ENCODE measurements at regions not wholly inside any gene's neighbourhood (a gene's known extent, or its start where the extent isn't known, plus 50 kb on each side); places are given as distances from the start of the nearest gene placed in this dataset.

DNA sequence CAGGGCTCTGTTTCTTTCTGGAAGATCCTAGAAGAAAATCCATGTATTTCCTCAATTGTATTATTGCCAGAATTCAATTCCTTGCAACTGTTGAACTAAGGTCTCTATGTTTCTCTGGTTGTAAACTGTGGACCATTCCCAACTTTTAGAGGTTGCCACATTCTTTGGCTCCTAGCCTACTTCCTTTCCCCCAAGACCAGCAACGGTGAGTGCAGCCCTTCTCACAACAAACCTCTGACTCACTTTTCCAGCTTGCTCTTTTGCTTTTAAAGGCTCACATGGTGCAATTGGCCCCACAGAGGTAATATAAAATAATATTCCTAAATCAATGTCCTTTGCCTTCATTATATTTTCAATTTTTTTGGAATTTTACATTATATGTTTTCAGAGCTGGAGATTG lies 371.3 kb downstream of the SLITRK5 start:
- Histone ChIP-seq H3K4me3 (no peak overlapping the region), H3K9me3 (ENCODE audit: low read depth, low read length) (no peaks in the 10 kb centered on the region), H3K27ac (no peak overlapping the region), H3K36me3 (ENCODE audit: insufficient read depth, low read length) (no peaks in the 10 kb centered on the region), H3K9ac (ENCODE audit: insufficient read length) (no peak overlapping the region)
- no peak for TF ChIP-seq EZH2 (IDR thresholded peaks at IDR 0.05)
- TF ChIP-seq POLR2AphosphoS5 (IDR thresholded peaks at IDR 0.05; ENCODE audit: borderline replicate concordance, low read depth, low read length): no peak
- TF ChIP-seq FOXP2 (optimal IDR thresholded peaks at IDR 0.05; ENCODE audit: control extremely low read depth, extremely low read length, insufficient read depth): no peak
- DNase-seq (ENCODE audit: low read depth, low spot score): no peak

GRCh38 chr13:88051746-88052482 lies 380.7 kb downstream of the SLITRK5 start:
- H3K36me3 ChIP-seq (ENCODE audit: insufficient read depth, low read length): no peaks in the 10 kb centered on the region
- TF ChIP-seq EZH2 (IDR thresholded peaks at IDR 0.05) (no peak), FOXP2 (optimal IDR thresholded peaks at IDR 0.05; ENCODE audit: control extremely low read depth, extremely low read length, insufficient read depth) (no peak), POLR2AphosphoS5 (IDR thresholded peaks at IDR 0.05; ENCODE audit: borderline replicate concordance, low read depth, low read length) (no peak)
- DNase-seq (ENCODE audit: low read depth, low spot score): no peak
- no peak overlapping the region for H3K4me3 ChIP-seq
- H3K9ac ChIP-seq (ENCODE audit: insufficient read length): no peak overlapping the region
- H3K27ac ChIP-seq: no peak overlapping the region
- H3K9me3 ChIP-seq (ENCODE audit: low read depth, low read length): no peaks in the 10 kb centered on the region; the same call in 1 of the 2 replicates

- Histone ChIP-seq H3K27ac (no peak overlapping the region), H3K9ac (ENCODE audit: insufficient read length) (no peak overlapping the region), H3K9me3 (ENCODE audit: low read depth, low read length) (no peaks in the 10 kb centered on the region), H3K4me3 (no peak overlapping the region), H3K36me3 (ENCODE audit: insufficient read depth, low read length) (no peaks in the 10 kb centered on the region)
- no peak for TF ChIP-seq EZH2 (IDR thresholded peaks at IDR 0.05)
- no peak for TF ChIP-seq FOXP2 (optimal IDR thresholded peaks at IDR 0.05; ENCODE audit: control extremely low read depth, extremely low read length, insufficient read depth)
- TF ChIP-seq POLR2AphosphoS5 (IDR thresholded peaks at IDR 0.05; ENCODE audit: borderline replicate concordance, low read depth, low read length): no peak
- DNase-seq (ENCODE audit: low read depth, low spot score): no peak
Observed at GRCh38 chr13:88063741-88064140, 392.6 kb downstream of the SLITRK5 start.

- Histone ChIP-seq H3K36me3 (ENCODE audit: insufficient read depth, low read length) (no peaks in the 10 kb centered on the region), H3K27ac (no peak overlapping the region), H3K4me3 (no peak overlapping the region), H3K9me3 (ENCODE audit: low read depth, low read length) (no peaks in the 10 kb centered on the region), H3K9ac (ENCODE audit: insufficient read length) (no peak overlapping the region)
- no peak for DNase-seq (ENCODE audit: low read depth, low spot score)
- no peak for TF ChIP-seq EZH2 (IDR thresholded peaks at IDR 0.05)
- TF ChIP-seq POLR2AphosphoS5 (IDR thresholded peaks at IDR 0.05; ENCODE audit: borderline replicate concordance, low read depth, low read length): no peak
- no peak for TF ChIP-seq FOXP2 (optimal IDR thresholded peaks at IDR 0.05; ENCODE audit: control extremely low read depth, extremely low read length, insufficient read depth)
Observed at GRCh38 chr13:88066847-88067246, 395.7 kb downstream of the SLITRK5 start.

DNA sequence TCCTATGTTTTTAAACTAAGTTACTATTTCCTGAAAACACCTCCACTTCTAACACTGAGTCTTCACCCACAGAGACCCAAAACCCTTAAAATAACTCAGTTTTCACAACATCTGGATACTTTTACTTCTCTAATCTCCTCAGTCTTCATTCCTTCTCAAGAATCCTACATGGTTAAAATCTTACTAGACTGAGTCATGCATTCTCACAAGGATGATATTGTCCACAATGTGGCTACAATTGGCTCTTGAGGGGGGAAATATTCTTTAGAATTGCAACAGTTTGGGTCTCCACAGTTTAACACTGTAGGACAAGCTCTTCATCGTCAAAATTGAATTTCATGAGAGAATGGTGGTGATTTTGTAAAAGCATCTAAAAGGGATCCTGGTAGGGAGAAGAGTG lies 397.1 kb downstream of the SLITRK5 start:
- H3K27ac ChIP-seq: no peak overlapping the region
- no peak overlapping the region for H3K4me3 ChIP-seq
- DNase-seq (ENCODE audit: low read depth, low spot score): no peak
- no peaks in the 10 kb centered on the region for H3K9me3 ChIP-seq (ENCODE audit: low read depth, low read length)
- H3K36me3 ChIP-seq (ENCODE audit: insufficient read depth, low read length): no peaks in the 10 kb centered on the region
- TF ChIP-seq EZH2 (IDR thresholded peaks at IDR 0.05) (no peak), FOXP2 (optimal IDR thresholded peaks at IDR 0.05; ENCODE audit: control extremely low read depth, extremely low read length, insufficient read depth) (no peak), POLR2AphosphoS5 (IDR thresholded peaks at IDR 0.05; ENCODE audit: borderline replicate concordance, low read depth, low read length) (no peak)
- no peak overlapping the region for H3K9ac ChIP-seq (ENCODE audit: insufficient read length)

GRCh38 chr13:88068975-88069374 lies 397.8 kb downstream of the SLITRK5 start:
- H3K27ac ChIP-seq: no peak overlapping the region
- no peaks in the 10 kb centered on the region for H3K9me3 ChIP-seq (ENCODE audit: low read depth, low read length)
- no peak overlapping the region for H3K9ac ChIP-seq (ENCODE audit: insufficient read length)
- no peaks in the 10 kb centered on the region for H3K36me3 ChIP-seq (ENCODE audit: insufficient read depth, low read length)
- no peak overlapping the region for H3K4me3 ChIP-seq
- no peak for TF ChIP-seq FOXP2 (optimal IDR thresholded peaks at IDR 0.05; ENCODE audit: control extremely low read depth, extremely low read length, insufficient read depth)
- no peak for TF ChIP-seq EZH2 (IDR thresholded peaks at IDR 0.05)
- TF ChIP-seq POLR2AphosphoS5 (IDR thresholded peaks at IDR 0.05; ENCODE audit: borderline replicate concordance, low read depth, low read length): no peak
- no peak for DNase-seq (ENCODE audit: low read depth, low spot score)

GRCh38 chr13:88071371-88071770 lies 400.2 kb downstream of the SLITRK5 start:
- DNase-seq (ENCODE audit: low read depth, low spot score): no peak

GRCh38 chr13:88074794-88075510 lies 403.8 kb downstream of the SLITRK5 start:
- H3K27ac ChIP-seq: no peak overlapping the region
- H3K9ac ChIP-seq (ENCODE audit: insufficient read length): no peak overlapping the region
- no peaks in the 10 kb centered on the region for H3K36me3 ChIP-seq (ENCODE audit: insufficient read depth, low read length)
- TF ChIP-seq FOXP2 (optimal IDR thresholded peaks at IDR 0.05; ENCODE audit: control extremely low read depth, extremely low read length, insufficient read depth) (no peak), POLR2AphosphoS5 (IDR thresholded peaks at IDR 0.05; ENCODE audit: borderline replicate concordance, low read depth, low read length) (no peak), EZH2 (IDR thresholded peaks at IDR 0.05) (no peak)
- DNase-seq (ENCODE audit: low read depth, low spot score): peak; percentile 16
- no peak overlapping the region; the same call in 1 of the 2 replicates for H3K4me3 ChIP-seq
- no peaks in the 10 kb centered on the region for H3K9me3 ChIP-seq (ENCODE audit: low read depth, low read length)

More at GRCh38 chr13:88071371-88071770, 400.2 kb downstream of the SLITRK5 start:
- Histone ChIP-seq H3K9me3 (ENCODE audit: low read depth, low read length) (no peaks in the 10 kb centered on the region), H3K9ac (ENCODE audit: insufficient read length) (no peak overlapping the region), H3K4me3 (no peak overlapping the region), H3K36me3 (ENCODE audit: insufficient read depth, low read length) (no peaks in the 10 kb centered on the region), H3K27ac (no peak overlapping the region)
- TF ChIP-seq EZH2 (IDR thresholded peaks at IDR 0.05) (no peak), POLR2AphosphoS5 (IDR thresholded peaks at IDR 0.05; ENCODE audit: borderline replicate concordance, low read depth, low read length) (no peak), FOXP2 (optimal IDR thresholded peaks at IDR 0.05; ENCODE audit: control extremely low read depth, extremely low read length, insufficient read depth) (no peak)
